ENCODE measurements at regions not wholly inside any gene's neighbourhood (a gene's known extent, or its start where the extent isn't known, plus 50 kb on each side); places are given as distances from the start of the nearest gene placed in this dataset.

GRCh38 chr15:39364721-39365120 lies 216.2 kb upstream of the THBS1 start (continued):
- TF ChIP-seq TSHZ2 (CRISPR knock-in tag; IDR thresholded peaks at IDR 0.05) (no peak), ZNF8 (CRISPR knock-in tag; IDR thresholded peaks at IDR 0.05) (no peak), ZFP30 (CRISPR knock-in tag; IDR thresholded peaks at IDR 0.05) (no peak), ISL1 (CRISPR knock-in tag; IDR thresholded peaks at IDR 0.05) (no peak), ZNF70 (CRISPR knock-in tag; IDR thresholded peaks at IDR 0.05) (no peak), ZC3H10 (CRISPR knock-in tag; IDR thresholded peaks at IDR 0.05) (no peak)
- TF ChIP-seq, protein P1, sequence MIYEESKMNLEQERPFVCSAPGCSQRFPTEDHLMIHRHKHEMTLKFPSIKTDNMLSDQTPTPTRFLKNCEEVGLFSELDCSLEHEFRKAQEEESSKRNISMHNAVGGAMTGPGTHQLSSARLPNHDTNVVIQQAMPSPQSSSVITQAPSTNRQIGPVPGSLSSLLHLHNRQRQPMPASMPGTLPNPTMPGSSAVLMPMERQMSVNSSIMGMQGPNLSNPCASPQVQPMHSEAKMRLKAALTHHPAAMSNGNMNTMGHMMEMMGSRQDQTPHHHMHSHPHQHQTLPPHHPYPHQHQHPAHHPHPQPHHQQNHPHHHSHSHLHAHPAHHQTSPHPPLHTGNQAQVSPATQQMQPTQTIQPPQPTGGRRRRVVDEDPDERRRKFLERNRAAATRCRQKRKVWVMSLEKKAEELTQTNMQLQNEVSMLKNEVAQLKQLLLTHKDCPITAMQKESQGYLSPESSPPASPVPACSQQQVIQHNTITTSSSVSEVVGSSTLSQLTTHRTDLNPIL (CRISPR knock-in tag; IDR thresholded peaks at IDR 0.05; ENCODE audit: low read depth) = no peak

GRCh38 chr15:39365161-39365560 lies 215.7 kb upstream of the THBS1 start:
- ATAC-seq = no peak
- TF ChIP-seq ZNF8 (CRISPR knock-in tag; IDR thresholded peaks at IDR 0.05) (no peak), TOX (CRISPR knock-in tag; IDR thresholded peaks at IDR 0.05; ENCODE audit: borderline replicate concordance) (no peak), ZC3H10 (CRISPR knock-in tag; IDR thresholded peaks at IDR 0.05) (no peak)
- TF ChIP-seq, protein P1 (CRISPR knock-in tag; IDR thresholded peaks at IDR 0.05; ENCODE audit: low read depth) = no peak

DNA sequence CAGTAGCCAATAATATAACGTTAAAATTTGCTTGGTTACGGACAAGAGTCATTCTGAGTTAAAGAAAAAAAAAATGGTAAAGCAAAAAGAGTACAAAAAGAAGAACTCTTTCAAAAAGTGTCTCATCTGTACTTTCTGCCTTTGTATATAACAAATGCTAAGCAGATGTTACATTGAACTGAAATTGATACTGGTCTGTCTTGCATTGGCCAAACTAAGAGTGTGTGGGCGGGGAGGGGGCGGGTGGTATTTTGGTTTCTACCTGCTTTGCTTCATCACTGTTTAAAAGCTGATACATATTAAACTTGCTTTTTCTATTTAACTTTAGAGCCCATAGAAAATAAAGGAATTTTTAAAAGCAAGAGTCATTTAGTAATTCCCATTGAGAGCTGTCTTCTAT lies 215.0 kb upstream of the THBS1 start:
- no peak for ATAC-seq
- TF ChIP-seq ZNF70 (CRISPR knock-in tag; IDR thresholded peaks at IDR 0.05) = no peak
- no peak for TF ChIP-seq GLIS3 (CRISPR knock-in tag; IDR thresholded peaks at IDR 0.05)
- TF ChIP-seq, protein P1 (CRISPR knock-in tag; IDR thresholded peaks at IDR 0.05; ENCODE audit: low read depth) = no peak
- no peak for TF ChIP-seq ZFP3 (CRISPR knock-in tag; IDR thresholded peaks at IDR 0.05)
- TF ChIP-seq ZC3H10 (CRISPR knock-in tag; IDR thresholded peaks at IDR 0.05) = no peak
- no peak for TF ChIP-seq CSDC2 (CRISPR knock-in tag; IDR thresholded peaks at IDR 0.05)
- TF ChIP-seq ESRRG (CRISPR knock-in tag; IDR thresholded peaks at IDR 0.05) = no peak
- TF ChIP-seq TCF4 (CRISPR knock-in tag; IDR thresholded peaks at IDR 0.05; ENCODE audit: borderline replicate concordance) = no peak
- no peak for TF ChIP-seq POU6F1 (CRISPR knock-in tag; IDR thresholded peaks at IDR 0.05; ENCODE audit: borderline replicate concordance, low read depth)
- TF ChIP-seq ZFP30 (CRISPR knock-in tag; IDR thresholded peaks at IDR 0.05) = no peak
- no peak for TF ChIP-seq SNAI2 (CRISPR knock-in tag; IDR thresholded peaks at IDR 0.05)
- TF ChIP-seq ZNF8 (CRISPR knock-in tag; IDR thresholded peaks at IDR 0.05) = no peak
- TF ChIP-seq PATZ1 (CRISPR knock-in tag; IDR thresholded peaks at IDR 0.05; ENCODE audit: borderline replicate concordance) = no peak
- no peak for TF ChIP-seq RARB (CRISPR knock-in tag; IDR thresholded peaks at IDR 0.05)

- no peak for ATAC-seq
- TF ChIP-seq OSR1 (CRISPR knock-in tag; IDR thresholded peaks at IDR 0.05) = no peak
- no peak for TF ChIP-seq CSRNP3 (CRISPR knock-in tag; IDR thresholded peaks at IDR 0.05)
- TF ChIP-seq SNAI2 (CRISPR knock-in tag; IDR thresholded peaks at IDR 0.05) = no peak
- TF ChIP-seq ARNTL (CRISPR knock-in tag; IDR thresholded peaks at IDR 0.05; ENCODE audit: borderline replicate concordance, low read depth) = no peak
- no peak for TF ChIP-seq TSHZ2 (CRISPR knock-in tag; IDR thresholded peaks at IDR 0.05)
- TF ChIP-seq ESRRG (CRISPR knock-in tag; IDR thresholded peaks at IDR 0.05) = no peak
- no peak for TF ChIP-seq CSDC2 (CRISPR knock-in tag; IDR thresholded peaks at IDR 0.05)
- TF ChIP-seq ZNF8 (CRISPR knock-in tag; IDR thresholded peaks at IDR 0.05) = no peak
- no peak for TF ChIP-seq RARB (CRISPR knock-in tag; IDR thresholded peaks at IDR 0.05)
- TF ChIP-seq TCF4 (CRISPR knock-in tag; IDR thresholded peaks at IDR 0.05; ENCODE audit: borderline replicate concordance) = no peak
Measured at GRCh38 chr15:39367596-39367995, 213.3 kb upstream of the THBS1 start.
